ENCODE measurements at regions not wholly inside any gene's neighbourhood (a gene's known extent, or its start where the extent isn't known, plus 50 kb on each side); places are given as distances from the start of the nearest gene placed in this dataset.
A peak's percentile ranks its signal among the peaks of the same experiment; 100 is the strongest.

DNA sequence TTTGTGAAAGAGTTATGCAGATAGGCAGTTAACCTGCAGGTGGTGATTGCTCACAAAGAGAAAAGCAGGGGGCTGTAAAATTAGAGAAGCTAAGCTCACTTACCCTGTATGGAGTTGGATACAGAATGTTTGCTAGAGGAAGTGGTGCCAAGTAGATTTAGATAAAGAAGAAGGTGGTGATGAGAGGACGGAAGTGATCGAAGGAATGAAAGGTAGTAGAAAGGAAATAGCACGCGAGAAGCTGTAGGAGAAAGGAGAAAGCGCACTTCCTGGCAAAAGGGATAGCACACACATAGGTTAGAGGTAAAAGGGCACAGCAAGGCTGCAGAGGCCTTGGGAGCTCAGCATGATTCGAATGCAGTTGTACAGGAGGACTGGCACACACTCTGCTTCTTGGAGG, 87.3 kb upstream of the CTSC start:
- H3K36me3 Mint-ChIP-seq = no peaks in the 10 kb centered on the region
- no peak overlapping the region for H3K27ac Mint-ChIP-seq
- H3K4me1 Mint-ChIP-seq = peaks cover 36% of the 10 kb centered on the region
- no peaks in the 10 kb centered on the region for H3K9me3 Mint-ChIP-seq
- no peaks in the 10 kb centered on the region for H3K27me3 Mint-ChIP-seq (ENCODE audit: low read depth)
- DNase-seq (ENCODE audit: low spot score in 2 of 2, unreplicated experiment in 2 of 2) = no peak
- TF ChIP-seq, protein P1, sequence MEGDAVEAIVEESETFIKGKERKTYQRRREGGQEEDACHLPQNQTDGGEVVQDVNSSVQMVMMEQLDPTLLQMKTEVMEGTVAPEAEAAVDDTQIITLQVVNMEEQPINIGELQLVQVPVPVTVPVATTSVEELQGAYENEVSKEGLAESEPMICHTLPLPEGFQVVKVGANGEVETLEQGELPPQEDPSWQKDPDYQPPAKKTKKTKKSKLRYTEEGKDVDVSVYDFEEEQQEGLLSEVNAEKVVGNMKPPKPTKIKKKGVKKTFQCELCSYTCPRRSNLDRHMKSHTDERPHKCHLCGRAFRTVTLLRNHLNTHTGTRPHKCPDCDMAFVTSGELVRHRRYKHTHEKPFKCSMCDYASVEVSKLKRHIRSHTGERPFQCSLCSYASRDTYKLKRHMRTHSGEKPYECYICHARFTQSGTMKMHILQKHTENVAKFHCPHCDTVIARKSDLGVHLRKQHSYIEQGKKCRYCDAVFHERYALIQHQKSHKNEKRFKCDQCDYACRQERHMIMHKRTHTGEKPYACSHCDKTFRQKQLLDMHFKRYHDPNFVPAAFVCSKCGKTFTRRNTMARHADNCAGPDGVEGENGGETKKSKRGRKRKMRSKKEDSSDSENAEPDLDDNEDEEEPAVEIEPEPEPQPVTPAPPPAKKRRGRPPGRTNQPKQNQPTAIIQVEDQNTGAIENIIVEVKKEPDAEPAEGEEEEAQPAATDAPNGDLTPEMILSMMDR (IDR thresholded peaks at IDR 0.05; ENCODE audit: unreplicated experiment) = no peak
- H3K4me3 Mint-ChIP-seq = no peak overlapping the region

DNA sequence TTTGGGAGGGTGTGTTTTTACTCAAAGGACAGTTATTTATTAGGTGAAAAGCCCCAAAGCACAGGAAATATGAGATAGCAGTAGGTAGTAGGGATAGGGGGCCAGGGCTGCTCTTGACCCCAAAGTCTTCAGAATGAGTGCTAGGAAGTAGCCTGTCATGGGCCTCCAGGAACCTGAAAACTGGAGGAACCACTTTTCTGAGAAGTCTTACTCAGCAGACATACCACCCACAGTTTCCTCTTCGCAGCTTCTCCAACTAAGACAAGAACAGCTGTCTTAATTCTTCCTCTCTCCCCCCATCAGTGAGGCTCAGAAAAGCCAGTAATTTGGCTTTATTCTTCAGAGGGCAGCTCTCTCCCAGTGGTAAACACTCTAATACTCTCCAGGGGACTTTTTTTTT, 84.0 kb upstream of the CTSC start:
- TF ChIP-seq, protein P1 (IDR thresholded peaks at IDR 0.05; ENCODE audit: unreplicated experiment) = no peak
- peaks cover 45% of the 10 kb centered on the region for H3K4me1 Mint-ChIP-seq
- DNase-seq (ENCODE audit: low spot score in 2 of 2, unreplicated experiment in 2 of 2) = no peak
- no peaks in the 10 kb centered on the region for H3K36me3 Mint-ChIP-seq
- peak overlapping the region; percentile 63 for H3K27ac Mint-ChIP-seq
- H3K9me3 Mint-ChIP-seq = no peaks in the 10 kb centered on the region
- H3K4me3 Mint-ChIP-seq = no peak overlapping the region
- H3K27me3 Mint-ChIP-seq (ENCODE audit: low read depth) = no peaks in the 10 kb centered on the region

DNA sequence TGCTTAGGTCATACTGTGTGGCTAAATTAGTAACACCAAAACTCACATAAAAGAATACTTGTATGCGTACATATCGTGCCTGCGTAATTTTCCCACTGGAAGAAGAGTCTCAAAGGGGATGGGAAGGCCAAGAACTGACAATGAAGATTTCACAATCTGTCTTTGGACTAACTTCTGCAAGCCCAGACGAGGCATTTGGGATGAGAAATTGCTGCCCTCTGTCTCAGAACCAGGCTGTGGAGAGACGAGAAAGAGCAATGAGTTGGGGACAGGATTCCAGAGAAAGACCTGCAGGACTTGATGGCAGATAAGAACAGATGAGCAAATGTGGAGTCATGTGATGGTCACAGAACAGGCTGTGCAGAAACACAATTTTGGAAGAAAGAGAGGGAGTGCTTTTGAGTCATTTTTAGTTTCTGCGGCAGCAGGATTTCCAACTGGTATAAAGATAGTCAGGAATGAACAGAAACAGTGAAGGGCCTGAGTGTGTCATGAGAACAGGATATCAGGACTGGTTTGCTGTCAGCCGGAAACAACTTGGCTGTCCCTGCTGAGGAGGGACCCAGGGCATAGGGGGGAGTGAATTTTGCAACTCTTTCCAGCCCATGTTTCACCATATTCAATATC, 82.7 kb upstream of the CTSC start:
- no peaks in the 10 kb centered on the region for H3K36me3 Mint-ChIP-seq
- no peak for DNase-seq (ENCODE audit: low spot score in 2 of 2, unreplicated experiment in 2 of 2)
- peak overlapping the region; percentile 63 for H3K27ac Mint-ChIP-seq
- no peaks in the 10 kb centered on the region for H3K9me3 Mint-ChIP-seq
- peaks cover 53% of the 10 kb centered on the region for H3K4me1 Mint-ChIP-seq
- H3K27me3 Mint-ChIP-seq (ENCODE audit: low read depth) = no peaks in the 10 kb centered on the region
- TF ChIP-seq, protein P1 (IDR thresholded peaks at IDR 0.05; ENCODE audit: unreplicated experiment) = no peak
- H3K4me3 Mint-ChIP-seq = no peak overlapping the region

DNA sequence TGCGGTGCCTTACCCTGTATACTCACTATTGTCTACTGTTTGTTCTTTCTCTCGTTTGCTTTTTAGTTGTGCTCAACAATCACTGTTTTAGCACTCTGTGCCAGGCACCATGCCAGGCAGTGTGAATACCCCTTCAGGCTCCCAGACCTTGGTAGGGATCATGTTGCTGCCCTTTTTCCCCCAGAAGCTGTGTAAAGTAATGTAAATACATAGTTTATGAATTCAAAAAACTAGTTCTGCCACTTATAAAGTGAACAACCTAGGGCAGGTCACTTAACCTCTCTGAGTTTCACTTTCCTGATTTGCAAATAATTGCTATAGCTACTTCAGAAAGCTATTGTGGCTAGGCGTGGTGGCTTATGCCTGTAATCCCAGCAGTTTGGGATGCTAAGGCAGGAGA, 81.0 kb upstream of the CTSC start:
- Mint-ChIP-seq H3K4me3 (no peak overlapping the region), H3K27ac (peak overlapping the region; percentile 72), H3K36me3 (no peaks in the 10 kb centered on the region), H3K27me3 (ENCODE audit: low read depth) (no peaks in the 10 kb centered on the region), H3K4me1 (peaks cover 62% of the 10 kb centered on the region), H3K9me3 (no peaks in the 10 kb centered on the region)
- DNase-seq (ENCODE audit: low spot score in 2 of 2, unreplicated experiment in 2 of 2) = no peak
- TF ChIP-seq, protein P1 (IDR thresholded peaks at IDR 0.05; ENCODE audit: unreplicated experiment) = no peak

DNA sequence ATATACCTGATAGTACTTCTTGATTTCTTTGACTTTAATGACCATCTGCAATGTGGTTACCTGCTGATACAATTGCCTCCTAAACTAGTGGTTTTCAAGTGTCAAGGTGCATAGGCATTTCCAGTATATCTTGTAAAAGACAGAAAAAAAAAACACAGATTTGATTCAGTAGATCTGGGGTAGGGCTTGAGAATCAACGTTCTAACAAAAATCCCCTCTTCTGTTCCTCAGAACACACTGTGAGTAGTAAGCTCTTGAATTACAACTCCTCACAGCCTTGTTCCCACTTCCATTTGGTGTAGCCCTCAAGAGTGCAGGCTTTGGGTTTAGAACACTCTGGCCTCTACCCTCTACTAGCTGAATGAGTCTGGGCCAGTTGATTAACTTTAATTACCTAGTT, 78.0 kb upstream of the CTSC start:
- no peak overlapping the region for H3K4me3 Mint-ChIP-seq
- peaks cover 4% of the 10 kb centered on the region for H3K9me3 Mint-ChIP-seq
- H3K36me3 Mint-ChIP-seq = no peaks in the 10 kb centered on the region
- H3K4me1 Mint-ChIP-seq = peaks cover 55% of the 10 kb centered on the region
- DNase-seq (ENCODE audit: low spot score in 2 of 2, unreplicated experiment in 2 of 2) = no peak
- no peak overlapping the region for H3K27ac Mint-ChIP-seq
- TF ChIP-seq, protein P1 (IDR thresholded peaks at IDR 0.05; ENCODE audit: unreplicated experiment) = no peak
- H3K27me3 Mint-ChIP-seq (ENCODE audit: low read depth) = no peaks in the 10 kb centered on the region

DNA sequence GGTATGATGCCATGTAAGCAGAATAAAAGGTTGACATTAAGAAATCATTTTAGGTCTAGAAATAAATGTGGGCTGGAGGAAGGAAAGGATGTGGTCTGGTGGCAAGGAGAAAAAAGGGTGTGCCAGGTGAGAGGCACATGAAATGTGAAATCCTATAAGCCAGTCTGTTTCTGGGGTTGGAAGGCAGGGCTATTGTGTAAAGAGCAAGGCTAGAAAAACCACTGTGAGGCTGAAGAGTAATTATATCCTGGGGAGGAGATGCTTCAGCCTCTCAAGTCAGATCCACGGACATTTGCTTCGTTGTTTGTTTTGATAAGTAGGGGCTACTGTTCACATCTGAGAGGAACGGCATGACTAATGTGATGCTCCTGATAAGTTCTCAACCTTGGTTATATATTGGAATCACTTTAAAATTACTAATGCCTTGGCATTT, 77.5 kb upstream of the CTSC start:
- no peak for DNase-seq (ENCODE audit: low spot score in 2 of 2, unreplicated experiment in 2 of 2)
- no peaks in the 10 kb centered on the region for H3K27me3 Mint-ChIP-seq (ENCODE audit: low read depth)
- peak overlapping the region; percentile 22 for H3K27ac Mint-ChIP-seq
- no peaks in the 10 kb centered on the region for H3K36me3 Mint-ChIP-seq
- TF ChIP-seq, protein P1 (IDR thresholded peaks at IDR 0.05; ENCODE audit: unreplicated experiment) = no peak
- H3K9me3 Mint-ChIP-seq = peaks cover 4% of the 10 kb centered on the region
- H3K4me3 Mint-ChIP-seq = no peak overlapping the region
- peaks cover 50% of the 10 kb centered on the region for H3K4me1 Mint-ChIP-seq

Measured in mesothelial cell of epicardium (in vitro differentiated cells).